ENCODE measurements at regions not wholly inside any gene's neighbourhood (a gene's known extent, or its start where the extent isn't known, plus 50 kb on each side); places are given as distances from the start of the nearest gene placed in this dataset.

GRCh38 chr1:234670967-234671626, 61.1 kb upstream of the IRF2BP2 start (continued):
- no peak for TF ChIP-seq PURB (CRISPR knock-in tag; IDR thresholded peaks at IDR 0.05; ENCODE audit: low read depth)
- peak; percentile 93 for TF ChIP-seq MEF2D (tag; conservative IDR thresholded peaks at IDR 0.05; ENCODE audit: low read depth)
- TF ChIP-seq TCFL5 (CRISPR knock-in tag; conservative IDR thresholded peaks at IDR 0.05) = no peak
- no peak for TF ChIP-seq ZNF197 (CRISPR knock-in tag; IDR thresholded peaks at IDR 0.05; ENCODE audit: low read depth)
- TF ChIP-seq JUND (IDR thresholded peaks at IDR 0.05; ENCODE audit: borderline replicate concordance, low read depth, low read length) = peak; percentile 39; the same call in 1 of the 2 replicates
- TF ChIP-seq JUND (tag; IDR thresholded peaks at IDR 0.05; ENCODE audit: borderline replicate concordance, low read depth, low read length) = peak; percentile 60; the same call in 2 of the 3 replicates
- no peak for TF ChIP-seq TARDBP (IDR thresholded peaks at IDR 0.05)
- TF ChIP-seq NFIC (IDR thresholded peaks at IDR 0.05) = peak; percentile 50
- no peak for TF ChIP-seq ZNF224 (CRISPR knock-in tag; IDR thresholded peaks at IDR 0.05)
- peak; percentile 57 for TF ChIP-seq TEAD4 (IDR thresholded peaks at IDR 0.05; ENCODE audit: low read length)
- TF ChIP-seq TEAD4 (CRISPR knock-in tag; IDR thresholded peaks at IDR 0.05; ENCODE audit: borderline replicate concordance) = no peak
- no peak for TF ChIP-seq RAD51 (IDR thresholded peaks at IDR 0.05; ENCODE audit: borderline replicate concordance, low read depth)
- TF ChIP-seq POLR2AphosphoS2 (IDR thresholded peaks at IDR 0.05; ENCODE audit: low read length) = no peak
- TF ChIP-seq ATF1 (CRISPR knock-in tag; IDR thresholded peaks at IDR 0.05) = no peak
- peak; percentile 25; the same call in 1 of the 2 replicates for TF ChIP-seq ATF1 (tag; IDR thresholded peaks at IDR 0.05)
- TF ChIP-seq KDM1A (IDR thresholded peaks at IDR 0.05) = peak in 1 of 2 experiments; percentile 23; a peak in 1 of 4 replicates
- TF ChIP-seq ZKSCAN8 (CRISPR knock-in tag; IDR thresholded peaks at IDR 0.05) = no peak
- TF ChIP-seq IRF1 (CRISPR knock-in tag; IDR thresholded peaks at IDR 0.05; ENCODE audit: borderline replicate concordance) = no peak
- peak; percentile 20; the same call in 1 of the 2 replicates for TF ChIP-seq LCOR (CRISPR knock-in tag; IDR thresholded peaks at IDR 0.05)
- TF ChIP-seq ZSCAN32 (CRISPR knock-in tag; IDR thresholded peaks at IDR 0.05) = no peak
- TF ChIP-seq RCOR1 (IDR thresholded peaks at IDR 0.05; ENCODE audit: borderline replicate concordance in 1 of 2, low read depth in 2 of 2, low read length in 2 of 2) = peak in 1 of 2 experiments; percentile 59; a peak in 1 of 4 replicates
- TF ChIP-seq HDAC1 (IDR thresholded peaks at IDR 0.05) = 0 out of 4 replicates have a peak, but pooled peaks of 1 of the 2 experiments have one; percentile 27
- TF ChIP-seq NCOR1 (IDR thresholded peaks at IDR 0.05) = peak; percentile 79
- 0 out of 2 replicates have a peak, but pooled peaks have one; percentile 30 for TF ChIP-seq ATF7 (IDR thresholded peaks at IDR 0.05)
- TF ChIP-seq MAFG (tag; conservative IDR thresholded peaks at IDR 0.05) = peak; percentile 71
- TF ChIP-seq CEBPB (tag; IDR thresholded peaks at IDR 0.05) = peak; percentile 99
- peak; percentile 76 for TF ChIP-seq NFE2 (IDR thresholded peaks at IDR 0.05; ENCODE audit: low read depth)
- peak; percentile 86 for TF ChIP-seq CBFA2T3 (IDR thresholded peaks at IDR 0.05)
- TF ChIP-seq CXXC5 (CRISPR knock-in tag; IDR thresholded peaks at IDR 0.05) = peak; percentile 21; the same call in 1 of the 2 replicates
- TF ChIP-seq SMARCA4 (IDR thresholded peaks at IDR 0.05) = peak; percentile 85; the same call in 1 of the 2 replicates
- TF ChIP-seq ID3 (CRISPR knock-in tag; IDR thresholded peaks at IDR 0.05) = no peak
- no peak for TF ChIP-seq ID3 (tag; IDR thresholded peaks at IDR 0.05)
- TF ChIP-seq RAD21 (CRISPR knock-in tag; conservative IDR thresholded peaks at IDR 0.05 in 1 of 2, IDR thresholded peaks at IDR 0.05 in 1 of 2) = peak; percentile 27 to 44; a peak in 2 of 4 replicates

Measured in K562 (cell line).